IPS-NIHi7 (cell line): ENCODE measurements at regions not wholly inside any gene's neighbourhood (a gene's known extent, or its start where the extent isn't known, plus 50 kb on each side); places are given as distances from the start of the nearest gene placed in this dataset.
A peak's percentile ranks its signal among the peaks of the same experiment; 100 is the strongest.

Experiments used
- DNase-seq: peaks from one replicate; pipeline ENCODE4 v3.0.0; 2012; ENCODE audit warnings: mixed read lengths; ENCODE audit errors: extremely low spot score

GRCh38 chr9:117487555-117488175, 72.8 kb upstream of the ASTN2 start:
- DNase-seq: peak; percentile 93

GRCh38 chr9:117486426-117486825, 71.6 kb upstream of the ASTN2 start:
- no peak for DNase-seq

GRCh38 chr9:117485176-117485575, 70.3 kb upstream of the ASTN2 start:
- DNase-seq: no peak

- DNase-seq: no peak
Measured at GRCh38 chr9:117480729-117481128, 65.9 kb upstream of the ASTN2 start.

GRCh38 chr9:117480253-117480652, 65.4 kb upstream of the ASTN2 start:
- no peak for DNase-seq

GRCh38 chr9:117473293-117473692, 58.4 kb upstream of the ASTN2 start:
- no peak for DNase-seq

GRCh38 chr9:117470902-117471301, 56.0 kb upstream of the ASTN2 start:
- no peak for DNase-seq

- DNase-seq: no peak
Measured at GRCh38 chr9:117470455-117470854, 55.6 kb upstream of the ASTN2 start.

- no peak for DNase-seq
Measured at GRCh38 chr9:117466111-117466510, 51.3 kb upstream of the ASTN2 start.

- no peak for DNase-seq
Measured at GRCh38 chr9:117465706-117466105, 50.8 kb upstream of the ASTN2 start.

GRCh38 chr9:117464941-117465616, 50.2 kb upstream of the ASTN2 start:
- DNase-seq: no peak
